GM21390 (cell line): ENCODE measurements at regions not wholly inside any gene's neighbourhood (a gene's known extent, or its start where the extent isn't known, plus 50 kb on each side); places are given as distances from the start of the nearest gene placed in this dataset.
"Not testable (repeated sequence)": the region's sequence is repeated elsewhere in the genome, so short reads cannot be mapped to it uniquely, and the experiment has no call there.

Source experiments
- ATAC-seq: cut with Tn5 transposase; IDR thresholded peaks from one replicate; pipeline ENCODE4 v1.9.1; 2021; ENCODE audit not compliant: unreplicated experiment

GRCh38 chr7:131940621-131941165 lies 384.3 kb upstream of the PODXL start:
- ATAC-seq: no peak

GRCh38 chr7:131938788-131939187 lies 382.4 kb upstream of the PODXL start:
- ATAC-seq: not testable (repeated sequence)

GRCh38 chr7:131937868-131938267 lies 381.4 kb upstream of the PODXL start:
- ATAC-seq: no peak

GRCh38 chr7:131935180-131935579 lies 378.8 kb upstream of the PODXL start:
- no peak for ATAC-seq

GRCh38 chr7:131934452-131934851 lies 378.0 kb upstream of the PODXL start:
- no peak for ATAC-seq

GRCh38 chr7:131933751-131934289 lies 377.4 kb upstream of the PODXL start:
- no peak for ATAC-seq

GRCh38 chr7:131933219-131933618 lies 376.8 kb upstream of the PODXL start:
- ATAC-seq: not testable (repeated sequence)

- no peak for ATAC-seq
Observed at GRCh38 chr7:131932271-131932670, 375.8 kb upstream of the PODXL start.

GRCh38 chr7:131931370-131931769 lies 374.9 kb upstream of the PODXL start:
- ATAC-seq: no peak

- ATAC-seq: no peak
Observed at GRCh38 chr7:131929632-131930031, 373.2 kb upstream of the PODXL start.

GRCh38 chr7:131927770-131928423 lies 371.5 kb upstream of the PODXL start:
- ATAC-seq: no peak

GRCh38 chr7:131925636-131926035 lies 369.2 kb upstream of the PODXL start:
- ATAC-seq: no peak

- ATAC-seq: no peak
Observed at GRCh38 chr7:131924857-131925256, 368.4 kb upstream of the PODXL start.

- ATAC-seq: not testable (repeated sequence)
Observed at GRCh38 chr7:131922948-131923347, 366.5 kb upstream of the PODXL start.

- ATAC-seq: no peak
Observed at GRCh38 chr7:131921016-131921415, 364.6 kb upstream of the PODXL start.

- no peak for ATAC-seq
Observed at GRCh38 chr7:131919920-131920709, 363.7 kb upstream of the PODXL start.

GRCh38 chr7:131911112-131911511 lies 354.7 kb upstream of the PODXL start:
- ATAC-seq: no peak

GRCh38 chr7:131909151-131909768 lies 352.8 kb upstream of the PODXL start:
- ATAC-seq: no peak

GRCh38 chr7:131908714-131909113 lies 352.3 kb upstream of the PODXL start:
- ATAC-seq: no peak

- ATAC-seq: no peak
Observed at GRCh38 chr7:131905471-131905973, 349.1 kb upstream of the PODXL start.

GRCh38 chr7:131904760-131905327 lies 348.4 kb upstream of the PODXL start:
- ATAC-seq: no peak
